Fibroblast of skin of right biceps (primary cell): ENCODE measurements at regions not wholly inside any gene's neighbourhood (a gene's known extent, or its start where the extent isn't known, plus 50 kb on each side); places are given as distances from the start of the nearest gene placed in this dataset.

Source experiments
- DNase-seq: peaks from one replicate; pipeline ENCODE4 v3.0.0-alpha.2; 2013

DNA sequence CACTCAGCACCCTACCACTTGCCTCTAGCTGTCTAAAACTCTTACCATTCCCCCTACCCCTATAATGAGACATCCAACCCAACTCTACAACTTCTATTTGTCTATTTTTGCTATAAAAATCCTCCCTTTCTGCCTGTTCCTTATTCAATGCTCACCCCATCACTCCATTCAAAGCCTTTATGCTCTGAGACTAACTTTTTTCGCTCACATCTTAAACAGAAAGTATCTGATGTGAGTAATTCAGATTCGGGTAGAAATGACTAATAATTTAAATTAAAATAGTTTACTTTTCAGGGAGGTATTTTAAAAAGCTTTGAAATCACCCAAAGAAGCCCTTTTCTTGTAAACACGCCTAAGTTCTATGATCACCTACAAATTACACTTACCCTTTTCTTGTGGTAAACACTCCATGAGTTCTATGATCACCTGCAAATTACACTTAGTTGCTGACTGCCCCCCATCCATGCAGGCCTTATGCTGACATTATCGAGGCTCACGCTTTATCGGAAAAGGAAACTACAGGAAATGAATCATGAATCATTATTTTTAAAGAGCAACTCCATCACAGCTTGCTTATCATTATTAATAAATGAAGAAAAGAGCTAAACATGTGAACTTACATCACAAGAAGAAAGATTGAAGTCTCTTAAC is 168.7 kb upstream of the PPP1R2C start:
- no peak for DNase-seq

DNA sequence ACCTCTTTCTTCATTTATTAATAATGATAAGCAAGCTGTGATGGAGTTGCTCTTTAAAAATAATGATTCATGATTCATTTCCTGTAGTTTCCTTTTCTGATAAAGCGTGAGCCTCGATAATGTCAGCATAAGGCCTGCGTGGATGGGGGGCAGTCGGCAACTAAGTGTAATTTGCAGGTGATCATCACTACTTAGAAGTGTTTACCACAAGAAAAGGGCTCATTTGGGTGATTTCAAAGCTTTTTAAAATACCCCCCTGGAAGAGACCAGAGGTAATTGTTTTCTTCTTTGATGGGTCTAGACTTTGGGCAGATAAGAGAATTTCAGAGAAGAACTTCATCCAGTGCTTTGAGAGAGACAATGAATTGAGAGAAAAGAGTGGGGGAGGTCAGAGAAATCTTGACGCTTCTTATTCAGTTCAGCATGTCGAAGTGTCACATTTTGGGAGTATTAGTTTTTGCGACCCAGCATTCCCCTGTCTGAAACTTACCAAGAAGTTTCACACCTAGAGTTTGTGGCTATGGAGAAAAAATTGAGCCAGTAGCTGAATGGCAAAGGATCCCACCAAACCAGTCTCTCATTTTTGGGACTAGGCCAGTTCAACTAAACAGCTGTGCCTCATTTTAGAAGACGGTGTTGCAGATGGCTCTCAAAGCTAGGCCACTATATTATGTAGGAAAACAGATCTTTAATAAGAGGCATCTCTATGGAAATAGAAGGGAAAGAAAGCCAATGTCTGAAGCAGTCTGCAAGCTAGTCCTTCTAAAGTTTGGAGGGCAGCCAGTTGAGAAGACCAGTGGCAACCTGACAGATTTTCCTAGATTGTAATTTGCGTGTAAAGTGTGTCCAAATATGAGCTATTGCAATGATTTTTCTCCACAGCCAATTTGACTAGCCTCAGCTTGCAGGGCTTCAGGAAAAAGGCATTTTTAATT is 171.0 kb upstream of the PPP1R2C start:
- DNase-seq, result no peak

DNA sequence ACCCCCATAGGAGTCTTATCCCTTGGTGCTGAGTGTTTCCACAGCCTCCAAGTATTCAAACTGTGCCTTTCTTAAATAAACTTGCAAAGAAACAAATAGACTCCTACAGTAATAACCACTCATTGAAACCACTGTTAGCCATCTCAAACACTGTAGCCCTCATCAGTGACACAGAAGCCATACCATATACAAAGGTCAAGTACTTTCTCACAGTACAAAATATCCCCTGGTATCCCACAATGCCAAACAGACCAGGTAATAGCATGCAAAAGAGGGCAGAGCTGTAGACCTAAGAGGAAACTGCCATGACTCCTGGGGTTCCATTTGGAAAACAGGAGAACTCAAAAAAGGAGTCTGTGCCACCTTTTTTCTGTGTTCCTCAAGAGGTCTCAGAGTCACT is 173.8 kb upstream of the PPP1R2C start:
- no peak for DNase-seq

DNA sequence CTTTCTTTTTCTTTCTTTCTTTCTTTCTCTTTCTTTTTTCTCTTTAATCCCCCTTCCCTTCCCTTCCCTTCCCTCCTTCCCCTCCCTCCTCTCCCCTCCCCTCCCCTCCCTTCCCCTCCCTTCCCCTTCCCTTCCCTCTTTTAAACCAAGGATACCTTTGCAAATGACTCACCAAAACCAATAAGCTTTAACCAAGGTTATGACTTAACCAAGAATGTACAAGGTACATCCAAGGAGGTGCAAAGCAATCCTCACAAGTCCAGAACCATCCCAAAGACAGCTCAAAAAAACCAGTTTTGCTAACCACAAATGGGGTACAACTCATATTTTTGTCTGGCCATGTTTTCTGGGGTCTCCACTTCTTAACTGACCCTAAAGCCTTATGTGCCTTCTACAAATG is 174.7 kb upstream of the PPP1R2C start:
- no peak for DNase-seq

DNA sequence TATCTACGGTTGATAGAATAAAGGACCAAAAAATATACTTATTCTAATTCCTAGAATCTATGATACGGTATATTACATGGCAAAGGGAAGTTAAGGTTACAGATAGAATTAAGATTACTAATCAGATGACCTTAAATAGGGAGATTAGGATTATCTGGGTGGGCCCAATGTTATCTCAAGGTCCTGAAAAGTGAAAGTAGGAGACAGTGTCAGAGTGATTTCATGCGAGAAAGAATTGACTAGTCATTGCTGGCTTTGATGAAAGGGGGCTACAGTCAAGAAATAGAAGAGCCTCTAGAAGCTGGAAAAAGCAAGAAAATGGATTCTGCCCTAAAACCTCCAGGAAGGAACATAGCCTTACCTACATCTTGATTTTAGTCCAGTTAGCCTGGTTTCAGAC is 176.9 kb upstream of the PPP1R2C start:
- no peak for DNase-seq

DNA sequence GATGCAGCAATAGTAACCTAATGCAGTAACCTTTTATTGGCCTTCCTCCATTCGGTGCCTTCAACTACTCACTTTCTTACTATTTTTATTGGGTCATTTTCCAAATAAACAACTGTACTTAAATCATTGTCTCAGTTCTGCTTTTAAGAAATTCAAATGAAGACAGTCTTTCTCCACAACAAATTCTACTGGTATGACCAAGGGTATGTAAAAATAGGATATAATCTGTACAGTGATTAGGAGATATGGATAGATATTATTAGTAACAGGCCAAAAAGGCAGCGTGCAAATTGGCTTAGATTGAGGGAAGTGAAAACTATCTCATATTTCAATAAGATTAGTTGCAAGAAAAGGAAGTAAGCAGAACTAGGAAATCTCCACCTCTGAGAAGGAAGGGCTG is 177.4 kb upstream of the PPP1R2C start:
- DNase-seq, result no peak

DNA sequence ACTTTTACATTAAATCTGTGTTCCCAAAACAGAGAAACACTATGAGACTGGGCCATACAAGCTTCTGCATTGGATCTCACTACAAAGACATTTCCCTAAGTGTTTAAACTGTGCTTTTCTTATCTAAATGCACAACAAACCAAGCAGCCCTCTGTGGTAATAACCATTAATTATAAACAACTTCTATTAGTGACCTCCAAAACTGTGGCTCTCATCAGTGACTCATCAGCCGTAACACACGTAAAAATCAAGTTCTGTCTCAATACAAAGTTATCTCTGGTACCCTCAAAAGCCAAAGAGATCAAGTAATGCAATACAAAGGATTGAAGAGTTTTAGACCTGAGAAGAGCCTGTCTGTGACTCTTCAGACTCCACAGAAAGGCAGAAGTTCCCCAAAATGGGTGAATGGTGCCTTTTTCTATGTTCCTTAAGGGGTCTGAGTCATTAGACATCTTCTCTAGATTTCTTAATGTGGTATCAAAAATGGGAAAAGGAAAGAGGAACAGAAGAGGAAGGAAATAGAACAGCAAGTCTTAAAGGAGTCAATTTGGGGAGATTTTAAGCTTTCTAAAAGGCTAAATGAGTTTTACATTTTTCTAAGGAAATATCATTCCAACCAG is 189.8 kb upstream of the PPP1R2C start:
- no peak for DNase-seq

DNA sequence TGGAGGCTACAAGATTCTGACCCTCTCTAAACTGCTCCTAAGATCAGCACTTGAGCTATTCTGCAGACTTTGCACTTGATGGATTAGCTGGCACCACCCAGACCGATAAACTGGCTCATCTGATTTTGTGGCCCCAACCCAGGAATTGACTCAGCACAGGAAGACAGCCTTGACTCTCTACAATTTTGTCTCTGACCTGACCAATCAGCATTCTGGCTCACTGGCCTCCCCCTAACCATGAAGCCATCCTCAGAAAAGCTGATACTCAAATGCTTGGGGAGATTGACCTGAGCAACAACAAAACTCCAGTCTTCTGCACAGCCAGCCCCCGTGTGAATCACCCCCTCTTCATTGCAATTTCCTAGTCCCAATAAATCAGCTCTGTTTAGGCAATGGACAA is 195.4 kb upstream of the PPP1R2C start:
- no peak for DNase-seq

DNA sequence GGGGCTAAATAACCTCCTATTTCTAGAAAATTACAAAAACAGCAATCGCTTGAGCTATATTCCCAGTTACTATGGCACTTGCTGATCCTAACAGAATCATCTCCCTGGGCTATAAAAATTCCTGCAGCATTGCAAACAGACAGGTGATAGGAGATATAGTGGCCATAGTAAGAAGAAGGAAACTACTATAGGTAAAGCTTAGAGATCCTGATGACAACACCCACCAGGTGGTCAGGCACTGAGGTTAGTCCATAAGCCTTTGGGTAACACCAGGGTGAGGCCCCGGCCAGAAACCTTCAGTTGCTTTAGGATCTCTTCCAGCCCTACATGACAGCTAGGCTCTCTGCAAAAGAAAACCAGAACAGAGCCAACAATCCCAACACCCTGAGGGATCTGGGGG is 197.9 kb upstream of the PPP1R2C start:
- DNase-seq, result no peak

DNA sequence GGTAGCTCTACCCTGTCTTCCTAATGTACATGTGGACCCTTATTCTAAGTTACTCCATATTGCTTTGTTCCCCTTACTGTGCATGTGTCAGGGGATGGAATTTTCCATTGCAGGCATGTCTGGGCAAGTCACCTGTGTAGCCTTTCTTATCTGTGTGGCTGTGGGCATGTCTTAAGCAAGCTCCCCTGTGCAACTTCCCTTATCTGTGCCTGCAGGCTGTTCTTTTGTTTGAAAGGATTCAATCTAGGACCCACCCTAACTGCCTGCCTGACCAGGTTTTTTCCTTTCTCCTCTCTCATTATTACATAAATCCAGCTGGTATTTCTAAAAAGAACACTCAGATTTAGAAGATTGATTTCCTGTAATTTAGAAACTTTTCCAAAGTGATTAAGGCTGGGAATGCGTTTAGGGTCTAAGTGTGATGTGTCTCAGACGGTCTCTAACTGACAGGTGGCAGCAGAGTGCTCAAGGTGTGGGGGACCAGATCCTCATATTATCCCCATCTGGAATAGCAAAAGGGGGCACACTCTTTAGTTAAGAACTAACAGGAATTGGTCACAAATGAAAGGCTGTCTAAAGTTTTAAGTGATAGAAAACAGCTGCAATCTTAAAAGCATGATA is 198.9 kb upstream of the PPP1R2C start:
- no peak for DNase-seq

DNA sequence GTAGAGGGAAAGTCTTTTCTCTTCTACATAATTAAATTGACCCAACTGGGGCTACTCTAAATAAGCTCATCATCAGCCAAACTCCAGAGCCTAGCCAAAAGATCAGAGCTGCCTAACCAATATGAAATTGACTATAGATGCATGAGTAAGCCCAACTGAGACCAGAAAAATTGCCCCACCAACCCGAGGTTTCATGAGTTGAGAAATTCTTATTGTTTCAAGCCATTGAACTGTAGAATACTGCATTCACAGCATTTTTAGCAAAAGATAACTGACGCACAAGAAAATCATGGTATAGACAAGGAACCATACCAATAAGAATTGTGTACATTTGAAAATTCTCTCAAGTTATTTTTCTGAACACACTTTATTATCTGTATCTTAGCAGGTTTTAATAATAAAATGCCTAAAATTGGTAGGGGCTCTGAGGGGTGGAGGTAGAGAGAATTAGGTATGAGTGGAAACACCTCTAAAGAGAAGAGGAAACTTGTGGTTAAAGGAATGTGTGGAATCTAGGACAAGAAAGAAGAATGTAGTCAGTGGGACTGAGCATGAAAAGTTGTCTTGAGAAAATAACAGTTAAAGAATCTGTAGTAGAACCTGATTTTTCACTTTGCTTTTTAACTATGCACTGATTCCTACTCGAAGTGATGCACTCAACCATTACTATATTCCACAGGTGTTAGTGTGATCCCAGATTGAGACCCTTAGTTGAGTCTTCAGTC is 200.9 kb upstream of the PPP1R2C start:
- peak; percentile 2 for DNase-seq

DNA sequence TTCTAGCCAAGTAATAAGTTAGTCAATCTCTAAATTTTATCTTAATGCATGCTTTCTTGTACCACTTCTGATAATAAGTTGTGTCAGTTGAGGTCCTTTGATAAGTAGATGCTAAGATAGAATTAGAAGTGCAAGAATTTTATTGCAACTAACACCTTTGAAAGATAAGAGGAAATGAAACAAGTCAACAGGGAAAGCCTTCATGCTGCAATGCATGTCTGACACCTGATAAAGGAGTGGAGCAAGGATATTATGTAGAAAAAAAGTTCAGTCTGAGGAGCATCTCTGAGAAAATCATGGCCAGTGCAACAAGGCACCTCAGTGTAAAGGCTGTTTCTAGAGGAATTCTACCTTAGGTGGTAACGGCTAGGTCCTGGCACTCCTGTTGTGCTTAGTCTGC is 210.7 kb upstream of the PPP1R2C start:
- no peak for DNase-seq

DNA sequence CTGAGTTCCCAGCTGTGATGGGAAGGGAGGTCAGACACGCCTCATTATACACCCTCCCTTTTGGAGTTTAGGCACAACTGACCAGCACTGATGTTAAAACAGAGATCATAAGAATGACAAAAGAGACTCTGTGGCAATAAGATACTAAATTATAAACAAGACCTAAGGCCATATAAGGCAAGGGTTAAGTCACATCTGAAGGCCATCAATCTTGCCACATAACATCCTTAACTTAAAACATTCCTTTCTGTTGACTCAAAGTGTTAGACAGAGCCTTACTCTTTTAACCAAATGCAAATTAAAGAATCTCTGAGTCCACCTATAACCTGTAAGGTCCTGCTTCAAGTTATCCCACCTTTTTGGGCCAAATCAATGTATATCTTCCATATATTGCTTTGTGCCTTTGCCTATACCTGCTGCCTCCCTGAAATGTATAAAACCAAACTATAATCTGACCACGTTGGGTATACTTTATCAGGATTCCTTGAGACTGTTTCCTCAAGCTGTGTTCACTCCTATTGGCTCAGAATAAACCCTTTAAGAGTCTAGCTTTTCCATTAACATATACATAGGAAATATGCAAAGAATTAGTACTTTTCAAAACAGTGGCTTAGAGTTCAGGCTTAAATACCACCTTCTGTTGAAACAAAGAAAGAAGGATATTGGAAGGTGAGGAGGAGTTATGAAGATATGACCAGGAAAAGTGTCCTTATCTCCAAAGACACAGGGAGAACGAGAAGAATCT is 214.4 kb upstream of the PPP1R2C start:
- DNase-seq, result peak; percentile 55

DNA sequence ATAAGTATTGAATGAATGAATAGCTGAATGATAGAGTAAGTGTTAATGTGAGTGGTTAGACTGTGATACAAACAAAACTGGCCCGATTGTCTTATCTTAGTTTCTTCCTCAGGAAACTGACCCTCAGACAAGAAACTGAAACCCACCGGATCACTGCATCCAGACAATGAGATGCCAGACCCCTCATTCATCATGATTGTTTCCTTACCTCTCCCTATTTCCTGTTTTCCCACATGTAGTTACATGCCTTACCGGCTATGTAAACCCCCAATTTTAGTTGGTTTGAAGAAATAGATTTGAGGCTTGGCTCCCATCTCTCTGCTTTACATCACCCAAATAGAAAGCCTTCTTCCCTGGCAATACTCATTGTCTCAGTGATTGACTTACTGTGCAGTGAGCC is 218.9 kb upstream of the PPP1R2C start:
- DNase-seq, result no peak

DNA sequence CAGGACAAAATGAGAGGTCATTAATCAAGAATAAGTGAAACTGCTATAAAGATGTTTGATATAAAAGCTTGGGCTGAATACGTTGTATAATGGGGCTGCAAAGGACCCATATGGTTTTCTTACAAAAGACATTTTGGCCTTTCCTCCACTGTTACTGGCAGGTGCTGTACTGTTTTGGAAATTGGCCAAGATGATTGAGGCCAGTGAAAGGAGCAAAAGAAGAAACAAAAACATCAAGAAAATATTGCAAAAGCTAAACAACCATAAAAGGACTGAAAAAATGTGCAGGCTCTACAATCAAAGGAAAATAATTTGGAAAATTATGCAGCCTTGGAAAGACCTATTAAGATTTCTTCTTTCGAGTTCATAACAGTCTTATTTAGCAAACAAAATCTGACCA is 222.2 kb upstream of the PPP1R2C start:
- no peak for DNase-seq

DNA sequence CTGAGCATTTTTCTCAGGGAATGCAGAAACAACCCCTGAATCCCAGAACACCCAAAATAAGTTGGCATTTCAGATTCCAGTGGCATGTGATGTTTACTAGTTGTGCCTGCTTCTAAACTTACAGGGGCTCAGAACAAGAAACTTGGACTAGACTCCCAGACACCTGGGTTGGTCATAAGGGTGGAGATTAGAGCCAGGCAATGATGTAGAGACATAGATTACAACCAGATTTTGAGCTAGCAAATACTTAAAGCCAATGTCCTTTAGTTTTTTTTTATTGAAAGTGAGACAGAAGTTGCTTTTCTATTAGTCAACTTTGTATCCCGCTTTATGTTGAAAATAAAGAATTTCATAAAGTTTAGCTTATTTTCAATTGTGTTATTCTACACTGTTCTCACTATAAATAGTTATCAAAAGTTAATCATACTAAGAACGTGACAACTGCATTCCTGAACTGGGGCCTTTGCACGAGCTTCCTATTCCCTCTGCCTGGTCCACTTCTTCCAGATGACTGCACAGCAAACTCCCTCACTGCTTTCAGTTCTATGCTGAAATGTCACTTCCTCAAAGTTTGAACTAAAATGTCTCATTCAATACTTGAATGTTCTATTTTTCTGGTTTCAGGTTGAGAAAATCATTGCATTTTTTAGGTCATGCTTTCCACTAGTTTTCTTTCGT is 224.7 kb upstream of the PPP1R2C start:
- DNase-seq, result no peak

DNA sequence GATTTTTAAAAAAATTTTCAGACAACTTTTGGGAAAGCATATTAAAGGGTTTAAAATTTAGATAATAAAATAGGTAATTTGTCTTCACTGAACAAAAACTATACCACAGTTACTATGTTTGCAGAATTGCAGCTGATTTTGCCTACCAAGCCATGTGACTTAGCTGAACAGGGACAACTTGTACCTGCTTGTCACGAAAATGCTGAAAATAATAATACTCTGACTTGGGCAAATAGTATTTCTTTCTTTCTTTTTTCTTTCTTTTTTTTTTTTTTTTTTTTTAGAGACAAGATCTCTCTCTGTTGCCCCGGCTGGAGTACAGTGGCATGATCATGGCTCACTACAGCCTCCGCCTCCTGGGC is 225.2 kb upstream of the PPP1R2C start:
- DNase-seq, result no peak

DNA sequence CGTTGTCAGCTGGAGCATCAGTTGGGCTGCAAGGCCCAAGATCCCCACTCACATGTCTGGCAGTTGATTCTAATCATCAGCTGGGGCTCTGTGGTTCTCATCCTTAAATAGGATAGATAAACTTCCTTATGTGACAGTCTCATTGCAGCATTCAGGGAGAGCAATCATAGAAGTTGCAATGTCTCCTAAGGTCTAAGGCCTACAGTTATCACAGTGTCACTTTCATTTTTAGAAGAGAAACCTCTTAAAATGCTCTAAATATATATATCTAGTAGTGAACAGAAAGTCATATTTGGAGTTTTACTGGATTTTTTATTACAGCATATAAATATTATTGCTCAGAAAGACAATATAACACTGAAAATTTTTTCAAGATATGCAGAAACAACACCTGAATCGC is 226.0 kb upstream of the PPP1R2C start:
- DNase-seq, result no peak

DNA sequence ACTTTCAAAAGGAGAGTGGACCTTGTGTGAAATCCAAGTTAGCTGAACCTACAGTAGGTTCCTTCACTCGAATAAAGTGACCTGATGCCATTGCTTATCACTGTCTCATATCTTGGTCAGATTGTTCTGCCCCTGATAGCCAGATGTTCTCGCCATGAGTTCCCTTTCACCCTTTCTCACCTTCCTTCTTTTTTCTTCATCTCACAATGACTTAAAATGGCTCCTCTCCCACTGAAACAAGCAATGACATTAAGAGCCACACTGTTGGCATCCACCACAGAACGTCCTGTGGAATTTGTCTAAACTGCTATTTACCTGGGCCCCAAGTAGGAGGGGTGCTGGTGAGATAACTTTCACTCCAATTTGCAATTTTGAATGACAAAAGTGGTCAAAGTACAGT is 227.6 kb upstream of the PPP1R2C start:
- no peak for DNase-seq

DNA sequence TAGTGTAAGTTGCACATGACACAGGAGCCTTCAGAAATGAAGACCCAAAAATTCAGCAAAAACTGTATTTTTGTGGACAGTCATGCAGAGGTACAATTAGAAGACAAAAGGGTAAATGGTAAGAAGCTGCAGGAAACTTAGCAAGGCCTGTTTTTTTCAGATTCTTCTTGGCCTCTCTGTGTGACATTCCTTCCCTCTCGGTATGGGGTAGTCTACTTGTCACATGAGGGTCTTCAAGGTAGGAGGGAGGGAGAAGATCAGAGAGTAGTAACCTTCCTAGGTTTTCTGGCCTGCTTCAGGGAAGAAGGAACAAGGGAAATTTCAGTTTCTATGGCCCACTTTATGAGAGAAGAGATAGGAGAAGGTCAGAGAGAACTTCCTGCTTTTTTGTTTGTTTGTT is 230.4 kb upstream of the PPP1R2C start:
- DNase-seq, result no peak

DNA sequence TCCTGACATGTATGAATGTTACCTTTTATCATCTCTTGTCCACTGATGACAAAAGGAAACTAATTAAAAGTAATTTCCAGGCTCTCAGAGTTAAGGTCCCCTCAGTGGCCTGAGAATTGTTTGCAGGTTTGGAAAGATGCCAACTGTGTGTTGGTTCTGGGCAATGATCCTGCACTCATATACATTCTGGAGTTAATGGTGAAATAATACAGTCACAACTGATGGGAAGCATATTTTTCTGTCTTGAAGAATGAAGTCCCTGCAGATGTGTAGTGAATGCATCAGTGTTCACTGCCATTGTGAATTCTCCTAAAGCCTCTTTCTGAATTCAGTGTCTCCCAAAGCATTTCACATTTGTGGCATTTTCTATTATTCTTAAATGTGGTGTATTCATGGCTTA is 238.1 kb upstream of the PPP1R2C start:
- no peak for DNase-seq

DNA sequence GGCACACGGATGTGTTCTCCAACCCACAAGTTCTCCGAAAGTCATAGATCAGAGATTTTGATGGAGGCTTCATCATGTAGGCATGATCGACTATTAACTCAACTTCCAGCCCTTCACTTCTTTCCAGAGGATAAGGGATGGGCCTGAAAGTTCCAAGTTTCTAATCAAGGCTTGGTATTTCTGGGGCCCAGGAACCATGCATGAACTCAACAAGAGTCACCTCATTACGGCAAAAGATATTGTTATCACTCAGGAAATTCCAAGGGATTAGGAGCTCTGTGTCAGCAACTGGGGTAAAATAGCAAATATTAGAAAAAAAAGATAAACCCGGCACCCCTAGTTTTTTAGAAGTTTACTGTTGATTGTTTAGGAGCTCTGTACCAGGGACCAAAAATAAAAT is 240.1 kb upstream of the PPP1R2C start:
- DNase-seq, result no peak
